Stimulated activated CD4-positive, alpha-beta T cell treated with anti-CD3 and anti-CD28 coated beads, Interleukin-4, amount 100 ng/mL, for 48 hours (primary cell): ENCODE measurements at regions not wholly inside any gene's neighbourhood (a gene's known extent, or its start where the extent isn't known, plus 50 kb on each side); places are given as distances from the start of the nearest gene placed in this dataset.

Experiments
- DNase-seq, 2 donors: peaks; one replicate each; pipeline ENCODE4 v3.0.0-alpha.2; 2020; ENCODE audit warnings: low read depth in 2 of 2

DNA sequence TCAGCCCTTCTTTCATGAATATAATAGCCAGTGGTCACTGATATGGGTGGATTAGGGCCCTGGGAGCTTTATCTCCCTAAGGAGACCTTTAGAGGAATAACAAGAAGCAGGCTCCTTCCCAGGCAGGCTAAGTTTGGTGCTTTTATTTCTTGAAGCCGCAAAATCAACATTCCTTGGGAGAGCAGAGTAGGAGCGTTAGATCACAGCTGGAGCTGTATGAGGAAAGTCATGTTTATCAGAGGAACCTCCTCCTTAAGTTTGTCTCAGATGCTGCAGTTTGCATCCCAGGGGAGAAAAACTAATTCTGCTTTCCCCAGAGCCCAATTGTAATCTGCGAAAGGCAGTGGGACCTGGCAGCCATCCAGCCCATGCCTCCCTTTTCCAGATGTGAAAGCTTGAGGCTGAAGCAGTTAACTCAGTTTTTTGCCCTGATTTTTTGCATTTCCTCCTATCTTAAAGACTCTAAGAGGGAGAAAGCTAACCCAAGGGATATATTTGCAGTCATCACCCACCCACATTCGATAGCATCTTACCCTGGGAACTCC, 186.0 kb upstream of the FRMPD4 start:
- no peak for DNase-seq

- no peak for DNase-seq
These were observed 184.7 kb upstream of the FRMPD4 start for GRCh38 chrX:11953615-11954014.

DNA sequence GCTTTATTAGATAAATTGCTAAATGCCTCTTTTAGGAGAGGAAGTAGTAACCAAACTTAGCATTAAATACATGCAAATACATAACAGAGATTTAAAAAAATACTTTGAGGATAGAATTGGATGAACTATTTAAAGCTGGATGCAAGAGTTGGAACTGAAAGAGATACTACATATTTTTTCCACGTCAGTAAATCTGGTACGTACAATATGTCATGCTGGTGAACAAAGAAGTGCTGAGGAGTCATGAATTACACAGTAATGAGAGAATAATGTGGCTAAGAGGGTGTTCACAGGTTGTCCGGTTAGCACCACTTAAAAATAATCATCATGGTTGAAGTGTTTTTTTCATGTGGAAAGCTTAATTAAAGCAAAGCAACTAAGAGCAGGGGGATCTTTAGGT, 184.1 kb upstream of the FRMPD4 start:
- no peak for DNase-seq

GRCh38 chrX:11960031-11960430, 178.2 kb upstream of the FRMPD4 start:
- no peak for DNase-seq

- no peak for DNase-seq
These were observed 172.8 kb upstream of the FRMPD4 start for GRCh38 chrX:11965436-11965835.

DNA sequence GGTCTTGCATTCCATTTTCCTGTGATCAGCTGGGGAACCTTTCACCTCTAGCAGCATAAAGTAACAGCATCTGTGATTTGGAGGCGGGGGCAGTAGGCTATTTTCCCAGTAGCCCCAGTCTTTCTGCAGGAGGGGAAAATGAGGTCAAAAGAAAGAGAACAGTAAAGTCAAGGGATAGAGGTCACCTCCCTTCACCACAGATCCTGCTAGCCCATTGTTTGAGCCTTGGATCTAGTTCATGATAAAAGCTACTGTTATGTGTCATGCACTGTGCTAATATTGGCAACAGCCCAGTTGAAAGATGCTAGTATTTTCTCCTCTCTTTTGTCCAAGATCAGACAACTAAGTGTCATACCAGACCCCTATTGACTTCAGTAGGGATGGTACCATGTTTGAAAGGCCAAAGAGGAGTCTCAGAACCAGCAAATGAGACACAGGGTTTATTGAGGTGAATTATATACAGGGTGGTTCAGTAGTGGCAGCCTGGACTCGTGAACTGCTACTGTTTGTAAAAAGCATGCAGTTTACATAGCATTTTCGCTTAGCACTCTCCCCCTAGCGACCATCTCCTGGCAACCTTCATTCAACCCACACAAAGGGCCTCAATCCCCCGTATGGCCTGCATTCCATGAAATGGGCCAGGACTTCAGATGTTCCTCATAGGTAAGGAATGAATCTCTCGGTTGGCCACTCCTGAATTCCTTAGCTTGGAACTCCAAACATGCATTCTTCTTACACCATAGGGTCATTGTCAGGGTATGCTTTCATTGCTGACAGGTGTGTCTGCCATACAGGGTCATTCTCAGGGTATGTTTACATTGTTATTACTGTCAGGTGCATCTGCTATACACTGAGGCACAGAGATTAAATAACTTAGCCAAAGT, 170.0 kb upstream of the FRMPD4 start:
- no peak for DNase-seq

GRCh38 chrX:11968991-11969390, 169.3 kb upstream of the FRMPD4 start:
- DNase-seq = no peak

GRCh38 chrX:11970578-11971359, 167.5 kb upstream of the FRMPD4 start:
- DNase-seq = no peak

DNA sequence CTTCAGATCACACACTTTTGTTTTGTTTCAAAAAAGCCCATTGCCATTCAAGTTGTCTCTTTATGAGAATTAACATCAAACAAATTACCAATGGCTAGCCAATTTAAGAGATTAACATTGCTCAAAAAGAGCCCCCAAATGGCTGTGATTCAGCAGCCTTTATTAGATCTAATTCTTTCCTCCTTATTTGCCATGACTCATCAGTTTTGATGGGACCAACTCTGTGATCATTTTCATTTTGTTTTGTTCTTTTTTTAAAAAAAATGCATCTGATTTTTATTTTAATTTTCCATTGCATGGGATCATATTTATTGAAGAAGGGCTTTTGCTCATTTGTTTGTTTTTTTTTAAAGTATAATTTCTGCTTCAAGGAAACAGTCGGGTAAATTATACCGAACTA, 161.6 kb upstream of the FRMPD4 start:
- DNase-seq = no peak

DNA sequence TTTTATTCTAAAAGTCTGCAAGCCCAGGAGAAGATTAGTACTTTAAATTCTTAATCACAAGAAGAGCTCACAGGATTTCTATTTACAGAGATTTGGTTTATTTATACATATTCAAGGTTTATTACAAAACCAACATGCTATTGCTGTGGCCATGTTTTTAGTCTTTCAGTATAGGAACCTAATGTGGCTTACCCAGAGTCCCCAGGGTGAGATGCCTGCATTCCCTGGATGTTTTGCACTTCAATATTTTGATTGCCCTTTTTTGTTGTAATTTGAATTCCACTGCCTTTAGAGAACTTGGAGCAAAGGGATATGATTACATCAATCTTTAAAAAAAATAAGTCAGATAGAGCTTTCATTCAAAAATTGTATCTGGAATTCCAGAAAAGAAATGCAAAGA, 146.0 kb upstream of the FRMPD4 start:
- DNase-seq = no peak

DNA sequence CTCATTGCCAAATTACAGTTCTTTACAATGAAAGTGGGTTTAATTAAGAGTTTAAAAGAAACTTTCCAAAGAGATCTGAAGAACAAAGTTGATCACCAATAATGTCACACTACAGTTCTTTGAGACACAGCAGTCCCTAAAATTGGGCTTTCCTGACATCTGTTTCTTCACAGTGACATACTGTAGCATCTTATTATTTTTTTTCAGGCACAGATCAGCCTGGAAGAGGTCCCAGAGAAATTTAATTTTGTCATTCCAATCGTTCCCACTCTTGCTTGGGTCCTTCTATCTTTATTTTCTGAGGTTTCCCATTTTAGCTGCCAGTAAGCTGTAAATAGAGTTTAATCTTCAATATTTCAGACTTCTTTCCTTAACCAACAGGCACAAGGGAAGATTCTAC, 143.1 kb upstream of the FRMPD4 start:
- no peak for DNase-seq

DNA sequence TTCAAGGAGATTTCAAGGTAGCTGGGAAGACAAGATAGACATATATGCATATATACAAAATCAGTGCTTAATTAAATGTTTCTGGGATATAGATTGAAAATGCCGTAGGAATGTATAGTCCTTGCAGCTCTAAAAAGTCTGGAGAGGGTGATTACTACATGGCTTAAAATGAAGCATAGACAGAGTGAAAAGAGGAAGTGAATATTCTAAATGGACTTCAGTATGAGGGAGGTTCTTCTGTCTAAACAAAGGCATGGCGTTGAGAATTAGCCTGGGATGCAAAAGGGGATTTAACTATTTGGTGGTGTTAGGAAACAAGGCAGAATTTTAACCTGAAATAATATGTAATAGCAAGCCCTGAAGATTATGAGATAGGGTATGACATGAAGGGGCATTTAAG, 141.5 kb upstream of the FRMPD4 start:
- no peak for DNase-seq

DNA sequence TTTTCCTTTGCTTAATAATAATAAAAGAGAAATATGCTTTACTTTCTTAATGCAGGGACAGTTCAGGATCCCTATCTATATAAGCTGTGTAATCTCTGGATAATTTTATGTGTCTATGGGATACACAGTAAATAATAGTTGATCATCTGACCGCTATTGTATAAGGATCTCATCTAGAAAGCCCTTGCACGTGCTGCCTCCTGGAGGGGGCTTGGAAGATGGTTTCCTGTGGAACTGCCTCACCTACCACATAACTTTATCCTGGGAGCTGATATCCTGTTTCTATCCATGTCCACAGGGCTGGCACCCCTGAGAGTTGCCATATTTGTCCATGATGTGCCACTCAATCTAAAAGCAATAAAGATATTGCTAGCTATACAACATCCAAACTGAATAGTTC, 139.3 kb upstream of the FRMPD4 start:
- DNase-seq = no peak

DNA sequence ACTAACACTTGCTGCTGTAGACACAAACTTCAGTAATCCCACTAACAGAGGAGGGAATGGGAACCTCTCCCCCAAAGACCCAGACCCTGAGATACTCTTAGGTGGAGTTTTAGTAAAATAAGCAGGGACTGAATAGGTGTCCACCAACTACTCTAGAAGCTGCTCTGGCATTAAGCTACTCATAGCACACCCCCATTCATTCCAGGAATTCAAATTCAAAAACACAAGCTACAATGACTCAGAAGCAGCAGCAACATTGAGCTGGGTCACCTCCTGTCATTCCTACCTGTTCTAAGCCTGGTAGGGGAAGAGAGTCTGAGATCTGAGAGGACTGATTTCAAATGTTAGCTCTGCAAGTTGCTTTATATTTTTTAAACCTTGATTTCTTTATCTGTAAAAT, 135.4 kb upstream of the FRMPD4 start:
- DNase-seq = no peak

GRCh38 chrX:12007881-12008280, 130.4 kb upstream of the FRMPD4 start:
- no peak for DNase-seq

GRCh38 chrX:12010436-12010835, 127.8 kb upstream of the FRMPD4 start:
- DNase-seq = no peak

DNA sequence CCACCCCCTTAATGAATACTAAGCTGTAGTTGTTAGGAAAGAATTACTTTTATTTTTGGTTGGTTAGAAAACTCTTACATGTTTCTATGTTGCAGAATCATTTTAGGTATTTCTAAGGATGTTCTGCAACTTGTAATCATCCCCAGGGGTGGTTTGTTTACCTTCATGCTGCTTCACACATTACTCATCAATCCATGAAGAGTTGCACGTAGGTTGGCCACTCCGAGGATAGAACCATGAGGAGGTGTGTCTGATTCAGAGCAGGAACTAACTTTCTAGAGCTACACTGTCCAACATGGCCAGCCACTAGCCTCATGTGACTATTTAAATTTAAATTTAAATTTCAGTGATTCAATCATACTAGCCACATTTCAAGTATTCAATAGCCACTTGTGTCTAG, 127.2 kb upstream of the FRMPD4 start:
- DNase-seq = no peak

- DNase-seq = no peak
These were observed 125.1 kb upstream of the FRMPD4 start for GRCh38 chrX:12013211-12013618.

DNA sequence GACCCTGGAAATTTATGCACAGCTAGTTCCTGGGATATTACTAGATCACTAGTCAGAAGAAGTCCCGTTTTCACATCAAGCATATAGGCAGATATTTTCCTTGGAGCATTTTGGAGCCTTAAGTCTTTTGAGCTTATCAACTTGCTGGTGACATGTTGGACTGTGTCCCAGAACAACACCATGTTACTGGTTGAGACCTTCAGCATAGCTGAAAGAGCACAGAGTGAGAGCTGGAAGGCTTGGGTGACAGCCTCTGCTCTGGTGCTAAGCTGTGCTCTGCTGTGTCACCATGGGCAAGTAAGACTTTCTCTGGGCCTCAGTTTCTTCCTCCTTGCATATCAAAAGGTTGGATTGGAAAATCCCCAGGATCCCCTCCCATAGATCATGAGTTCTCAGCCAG, 116.6 kb upstream of the FRMPD4 start:
- DNase-seq = no peak

DNA sequence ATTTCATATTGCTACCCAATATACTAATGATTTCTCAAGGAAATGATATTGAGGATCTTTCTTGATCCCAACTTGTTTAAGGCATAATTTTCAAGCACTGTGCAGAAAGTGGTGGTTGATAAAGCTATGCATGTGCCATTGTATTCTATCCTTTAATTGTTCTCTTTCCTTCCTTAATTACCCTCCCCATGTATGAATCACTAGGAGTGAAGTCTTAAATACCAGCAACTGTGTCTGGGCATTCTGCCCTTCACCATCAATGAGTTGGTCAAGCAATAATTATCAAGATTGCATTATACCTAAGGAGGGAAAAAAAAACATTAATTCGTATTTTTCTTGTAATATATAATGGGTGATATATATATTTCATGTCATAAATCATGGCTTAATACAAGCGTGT, 111.8 kb upstream of the FRMPD4 start:
- no peak for DNase-seq

DNA sequence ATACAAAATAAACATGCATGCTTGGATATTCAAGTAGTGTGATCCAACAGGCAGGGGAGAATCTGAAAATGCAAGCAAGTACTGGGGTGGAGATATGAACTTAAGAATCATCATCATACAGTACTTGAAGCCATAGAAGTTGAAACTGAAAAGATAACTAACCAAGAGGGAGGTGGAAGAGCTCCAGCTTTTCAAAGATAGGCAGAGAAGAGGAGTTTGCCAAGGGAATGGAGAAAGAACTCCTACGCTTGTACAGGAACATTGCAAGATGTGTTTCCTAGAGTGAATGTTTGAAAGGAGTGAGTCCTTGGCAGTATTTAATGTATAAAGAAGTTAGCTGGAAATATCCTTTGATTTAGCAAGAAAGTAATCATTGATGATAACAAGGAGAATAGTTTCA, 106.2 kb upstream of the FRMPD4 start:
- DNase-seq = no peak

GRCh38 chrX:12034741-12035140, 103.5 kb upstream of the FRMPD4 start:
- no peak for DNase-seq

DNA sequence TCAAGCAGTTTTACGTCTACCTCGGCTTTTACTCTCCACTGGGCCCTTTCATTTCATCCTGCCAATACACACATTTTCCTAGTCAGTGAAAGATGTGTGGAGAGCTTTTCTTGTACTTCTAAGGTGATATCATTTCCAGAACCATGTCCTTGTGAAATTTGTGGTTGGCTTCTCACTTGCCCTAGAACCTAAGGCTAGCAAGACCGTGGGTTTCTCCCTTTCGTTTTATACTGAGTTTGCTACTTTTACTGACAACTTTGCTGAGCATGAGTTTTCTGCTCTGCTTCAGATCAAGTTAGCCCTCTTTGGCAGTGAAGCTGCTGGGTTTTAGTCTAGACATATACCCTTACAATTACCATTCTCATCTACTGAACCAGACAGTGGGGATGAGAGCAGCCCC, 95.7 kb upstream of the FRMPD4 start:
- no peak for DNase-seq
